SK-N-SH (cell line): ENCODE measurements at regions not wholly inside any gene's neighbourhood (a gene's known extent, or its start where the extent isn't known, plus 50 kb on each side); places are given as distances from the start of the nearest gene placed in this dataset.

Experiments
- CTCF ChIA-PET: fragments of 300-600, 350-600 bp; formaldehyde crosslinking; extraction: SDS; loops from one replicate; lab custom pipeline; 2021; lab: Yijun Ruan, JAX
- POLR2A ChIA-PET: fragments of 350-600 bp; sonication (Branson Sonifier 250); formaldehyde crosslinking; extraction: SDS; loops from one replicate; lab custom pipeline; 2020; ENCODE audit warnings: antibody characterized with exemption, inconsistent platforms; lab: Yijun Ruan, JAX
- DNase-seq: peaks from one replicate; pipeline ENCODE4 v3.0.0; 2012
- H2AFZ ChIP-seq: fragments of 200-600 bp; sonication (generic); 2 replicates; pipeline ENCODE4 v1.8.1; 2016; ENCODE audit warnings: antibody characterized with exemption, mild to moderate bottlenecking, low read depth
- H3F3A ChIP-seq: fragments of 200-600 bp; sonication (generic); replicated peaks from 2 replicates; pipeline ENCODE3; 2016; ENCODE audit warnings: antibody characterized with exemption, mild to moderate bottlenecking; ENCODE audit not compliant: insufficient read depth
- H3K27ac ChIP-seq, 2 experiments: fragments of 200-500 bp in 1 of 2; fragments of 200-600 bp in 1 of 2; sonication (Bioruptor generic) in 1 of 2; sonication (generic), shearing (Covaris generic) in 1 of 2; 2 replicates each; pipeline versions ENCODE4 v1.5.1 to v1.6.1; 2014 to 2016; ENCODE audit warnings: low read depth in 2 of 2, inconsistent platforms in 1 of 2, low read length in 1 of 2, mild to moderate bottlenecking in 1 of 2, mixed read lengths in 1 of 2
- H3K27me3 ChIP-seq: fragments of 200-600 bp; sonication (generic), shearing (Covaris generic); 2 replicates; pipeline ENCODE4 v1.6.1; 2016; ENCODE audit warnings: mixed run types; ENCODE audit not compliant: insufficient read depth
- H3K36me3 ChIP-seq, 2 experiments: fragments of 200-500 bp in 1 of 2; fragments of 200-600 bp in 1 of 2; sonication (Bioruptor generic) in 1 of 2; sonication (generic) in 1 of 2; replicated peaks in 1 of 2; 2 replicates each; pipeline versions ENCODE3 to v1.5.1; 2014 to 2016; ENCODE audit warnings: low read length in 1 of 2, mild to moderate bottlenecking in 1 of 2; ENCODE audit not compliant: insufficient read depth in 2 of 2, control insufficient read depth in 1 of 2
- H3K4me1 ChIP-seq, 2 experiments: fragments of 200-500 bp in 1 of 2; fragments of 200-600 bp in 1 of 2; sonication (Bioruptor generic) in 1 of 2; sonication (generic), shearing (Covaris generic) in 1 of 2; 2 replicates each; pipeline versions ENCODE4 v1.5.1 to v1.6.1; 2014 to 2016; ENCODE audit warnings: low read depth in 1 of 2, low read length in 1 of 2, mixed run types in 1 of 2; ENCODE audit not compliant: insufficient read depth in 2 of 2, control insufficient read depth in 1 of 2
- H3K4me2 ChIP-seq: fragments of 200-600 bp; sonication (generic), shearing (Covaris generic); 2 replicates; pipeline ENCODE4 v1.6.1; 2017; ENCODE audit warnings: mixed run types
- H3K4me3 ChIP-seq, 2 experiments: fragments of 200-500 bp in 1 of 2; fragments of 200-600 bp in 1 of 2; sonication (Bioruptor generic) in 1 of 2; sonication (generic), shearing (Covaris generic) in 1 of 2; 2 replicates each; pipeline versions ENCODE4 v1.5.1 to v1.8.1; 2014 to 2016; ENCODE audit warnings: low read depth in 2 of 2, inconsistent platforms in 1 of 2, low read length in 1 of 2, mild to moderate bottlenecking in 1 of 2, mixed read lengths in 1 of 2, moderate library complexity in 1 of 2
- H3K79me2 ChIP-seq: fragments of 200-600 bp; sonication (generic); 2 replicates; pipeline ENCODE4 v1.8.1; 2017; ENCODE audit warnings: mild to moderate bottlenecking; ENCODE audit not compliant: insufficient read depth
- H3K9ac ChIP-seq: fragments of 200-600 bp; sonication (generic); 2 replicates; pipeline ENCODE4 v1.6.1; 2017; ENCODE audit warnings: mixed run types
- H3K9me2 ChIP-seq: fragments of 200-600 bp; sonication (generic); 2 replicates; pipeline ENCODE4 v1.6.1; 2017; ENCODE audit warnings: mixed run types
- H3K9me3 ChIP-seq: fragments of 200-600 bp; sonication (generic); 2 replicates; pipeline ENCODE4 v1.6.1; 2017; ENCODE audit warnings: mixed run types, mild to moderate bottlenecking, moderate library complexity
- H4K20me1 ChIP-seq: fragments of 200-600 bp; sonication (generic); 2 replicates; pipeline ENCODE4 v1.6.1; 2017; ENCODE audit warnings: mild to moderate bottlenecking, mixed run types; ENCODE audit not compliant: insufficient read depth
- EP300 ChIP-seq, 2 experiments: IDR thresholded peaks; 2 replicates each; pipeline versions ENCODE4 v1.4.0 to v1.6.1; 2012; ENCODE audit warnings: borderline replicate concordance in 1 of 2, low read depth in 1 of 2, low read length in 1 of 2
- FOSL2 ChIP-seq: IDR thresholded peaks from 2 replicates; pipeline ENCODE4 v1.4.0; 2012; ENCODE audit warnings: low read depth, mild to moderate bottlenecking, moderate library complexity, borderline replicate concordance
- FOXJ3 ChIP-seq: sonication (generic); formaldehyde crosslinking; IDR thresholded peaks from 2 replicates; pipeline ENCODE4 v1.5.1; 2020; ENCODE audit warnings: mild to moderate bottlenecking, missing genetic modification reagents
- FOXM1 ChIP-seq: IDR thresholded peaks from 2 replicates; pipeline ENCODE4 v1.4.0; 2012; ENCODE audit warnings: low read depth, mild to moderate bottlenecking
- JUND ChIP-seq: IDR thresholded peaks from 2 replicates; pipeline ENCODE4 v1.4.0; 2012
- NFIC ChIP-seq: IDR thresholded peaks from 2 replicates; pipeline ENCODE4 v1.4.0; 2012; ENCODE audit warnings: borderline replicate concordance
- NRF1 ChIP-seq: IDR thresholded peaks from 2 replicates; pipeline ENCODE4 v1.6.1; 2012; ENCODE audit warnings: low read depth, mild to moderate bottlenecking, low read length
- PBX3 ChIP-seq: IDR thresholded peaks from 2 replicates; pipeline ENCODE4; 2012
- POLR2AphosphoS5 ChIP-seq: IDR thresholded peaks from 2 replicates; pipeline ENCODE4 v1.6.1; 2012; ENCODE audit warnings: low read depth, low read length
- RAD21 ChIP-seq: IDR thresholded peaks from 2 replicates; pipeline ENCODE4 v1.6.1; 2012; ENCODE audit warnings: mild to moderate bottlenecking, low read length
- REST ChIP-seq: IDR thresholded peaks from 2 replicates; pipeline ENCODE4 v1.6.1; 2012; ENCODE audit warnings: mild to moderate bottlenecking, low read depth, low read length, moderate library complexity
- SIN3A ChIP-seq: IDR thresholded peaks from 2 replicates; pipeline ENCODE4 v1.6.1; 2012; ENCODE audit warnings: low read depth, mild to moderate bottlenecking, low read length, moderate library complexity, borderline replicate concordance
- TAF1 ChIP-seq: IDR thresholded peaks from 2 replicates; pipeline ENCODE4 v1.6.1; 2012; ENCODE audit warnings: low read depth, mild to moderate bottlenecking, low read length, moderate library complexity, borderline replicate concordance
- TCF12 ChIP-seq: IDR thresholded peaks from 2 replicates; pipeline ENCODE4 v1.4.0; 2012
- ZBTB33 ChIP-seq: IDR thresholded peaks from 2 replicates; pipeline ENCODE4 v1.4.0; 2012; ENCODE audit warnings: low read depth, borderline replicate concordance
- WGBS: methylation state at CpG from one replicate; pipeline ENCODE4 v1.1.6; 2017; ENCODE audit warnings: low lambda C conversion rate; 5-methylcytosine and 5-hydroxymethylcytosine counted together
- TF ChIP-seq, protein P1 (sequence below): IDR thresholded peaks from 2 replicates; pipeline ENCODE4 v1.4.0; 2012; ENCODE audit warnings: low read depth

DNA sequence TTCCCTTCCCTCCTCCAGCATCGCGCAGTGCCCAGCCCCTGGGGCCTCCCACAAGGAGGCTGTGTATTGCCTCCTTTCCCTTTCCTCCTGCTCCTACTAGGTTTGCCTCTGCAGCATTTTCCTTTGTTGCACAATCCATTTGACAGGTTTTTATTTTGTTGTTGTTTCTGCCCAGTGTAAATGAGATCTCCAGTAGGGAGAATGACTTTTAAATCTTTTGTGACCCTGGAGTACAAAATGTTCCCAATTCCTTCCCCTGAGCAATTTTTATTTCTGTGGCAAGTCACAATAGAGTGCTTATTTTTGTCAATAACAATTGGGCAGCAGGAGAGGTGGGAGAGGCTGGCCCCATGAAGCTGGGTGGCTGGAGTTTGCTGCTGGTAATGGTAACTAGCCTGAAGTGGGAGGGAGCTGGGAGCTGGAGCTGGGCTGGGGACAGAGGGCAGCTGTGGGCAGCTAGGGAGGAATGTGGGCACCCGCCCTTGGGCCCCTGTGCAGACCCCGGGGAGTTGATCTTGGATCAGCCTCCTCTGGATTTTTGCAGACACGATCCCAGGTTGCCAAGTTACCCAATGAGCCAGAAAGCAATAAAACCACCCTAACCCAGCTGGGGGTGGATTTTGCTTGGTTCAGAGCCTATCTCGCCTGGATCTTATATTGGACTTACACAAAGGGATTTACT is 160.1 kb downstream of the KTN1 start:
- POLR2A ChIA-PET: no interaction called here
- Histone ChIP-seq H2AFZ (no peak overlapping the region), H3K9ac (no peak overlapping the region), H3K79me2 (no peaks in the 10 kb centered on the region), H3F3A (no peaks in the 10 kb centered on the region), H3K9me3 (no peaks in the 10 kb centered on the region), H3K4me1 (no peaks in the 10 kb centered on the region), H4K20me1 (no peaks in the 10 kb centered on the region), H3K27me3 (no peaks in the 10 kb centered on the region), H3K9me2 (no peaks in the 10 kb centered on the region), H3K4me3 (no peak overlapping the region), H3K27ac (no peak overlapping the region), H3K36me3 (no peaks in the 10 kb centered on the region), H3K4me2 (no peak overlapping the region)
- CTCF ChIA-PET: no interaction called here
- TF ChIP-seq FOXJ3 (CRISPR knock-in tag): no peak
- no peak for TF ChIP-seq TCF12
- TF ChIP-seq SIN3A: no peak
- TF ChIP-seq REST: no peak
- no peak for TF ChIP-seq POLR2AphosphoS5
- no peak for TF ChIP-seq PBX3
- no peak for DNase-seq
- 56% methylated on average over 5 of the region's 6 CpGs for WGBS

DNA sequence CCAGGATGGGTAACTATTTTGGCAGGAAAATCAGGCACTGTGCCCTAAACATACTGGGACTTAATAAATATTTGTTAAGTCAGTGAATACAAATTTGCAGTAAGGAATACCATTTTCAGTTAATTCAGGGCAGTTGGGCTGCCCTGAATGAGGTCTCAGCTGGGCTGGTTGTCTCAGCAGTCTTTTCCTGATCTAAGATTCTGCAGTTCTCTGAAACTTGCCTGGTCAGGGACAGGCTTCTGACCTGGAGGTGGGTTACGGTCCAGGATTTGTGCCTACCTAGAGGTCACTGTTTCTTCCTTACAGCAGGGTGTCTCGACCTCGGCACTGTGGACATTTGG is 160.6 kb downstream of the KTN1 start:
- no peak for DNase-seq
- no peaks in the 10 kb centered on the region for H3F3A ChIP-seq
- 49% methylated on average over 3 of the region's 3 CpGs for WGBS
- no peak overlapping the region for H3K4me3 ChIP-seq
- no peaks in the 10 kb centered on the region for H3K27me3 ChIP-seq
- no peak overlapping the region for H3K9ac ChIP-seq
- H3K9me3 ChIP-seq: no peaks in the 10 kb centered on the region
- no peak overlapping the region for H3K4me2 ChIP-seq
- H3K27ac ChIP-seq: no peak overlapping the region
- H2AFZ ChIP-seq: no peak overlapping the region
- no peaks in the 10 kb centered on the region for H4K20me1 ChIP-seq
- no peaks in the 10 kb centered on the region for H3K79me2 ChIP-seq
- ChIA-PET POLR2A (no interaction called here), CTCF (no interaction called here)
- no peaks in the 10 kb centered on the region for H3K4me1 ChIP-seq
- no peaks in the 10 kb centered on the region for H3K9me2 ChIP-seq
- no peaks in the 10 kb centered on the region for H3K36me3 ChIP-seq
- TF ChIP-seq ZBTB33 (no peak), JUND (no peak), POLR2AphosphoS5 (no peak), FOSL2 (no peak), NRF1 (no peak), SIN3A (no peak), TAF1 (no peak), RAD21 (no peak), FOXM1 (no peak), REST (no peak), EP300 (IDR thresholded peaks at IDR 0.05; ENCODE audit: borderline replicate concordance in 1 of 2, low read depth in 1 of 2, low read length in 1 of 2) (no peak), NFIC (no peak)
- TF ChIP-seq, protein P1, sequence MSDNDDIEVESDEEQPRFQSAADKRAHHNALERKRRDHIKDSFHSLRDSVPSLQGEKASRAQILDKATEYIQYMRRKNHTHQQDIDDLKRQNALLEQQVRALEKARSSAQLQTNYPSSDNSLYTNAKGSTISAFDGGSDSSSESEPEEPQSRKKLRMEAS: no peak
